Renal cortex interstitium (tissue), 11 donors: ENCODE measurements at regions not wholly inside any gene's neighbourhood (a gene's known extent, or its start where the extent isn't known, plus 50 kb on each side); places are given as distances from the start of the nearest gene placed in this dataset.
A peak's percentile ranks its signal among the peaks of the same experiment; 100 is the strongest.
"Not testable (repeated sequence)": the region's sequence is repeated elsewhere in the genome, so short reads cannot be mapped to it uniquely, and the experiment has no call there.

Experiments used
- DNase-seq, 11 donors: peaks; one replicate each; pipeline ENCODE4 v3.0.0-alpha.2; 2013; ENCODE audit warnings: low read depth in 9 of 11, low spot score in 4 of 11; ENCODE audit errors: extremely low read depth in 1 of 11

DNA sequence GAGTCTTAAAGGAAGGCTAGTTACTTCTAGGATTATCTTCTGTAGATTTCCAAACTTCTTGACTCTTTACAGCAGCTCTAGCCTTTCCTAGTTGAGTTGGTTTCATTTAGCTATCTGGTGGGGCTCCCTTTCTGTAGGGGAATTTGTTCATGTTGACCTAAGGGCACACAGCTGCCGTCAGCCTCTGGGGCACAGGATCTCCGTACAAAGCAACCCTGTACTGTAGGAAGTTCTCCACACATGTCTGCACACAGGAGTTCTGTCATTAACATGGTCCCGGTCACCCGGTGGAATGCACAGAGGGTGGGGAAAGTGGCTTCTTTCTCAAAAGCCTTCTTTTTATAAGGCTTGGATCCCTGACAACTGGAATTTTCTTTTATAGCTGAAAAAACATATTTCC is 88.7 kb upstream of the TNIK start:
- peak in 2 of 11 donors; percentile 8 to 18 for DNase-seq

DNA sequence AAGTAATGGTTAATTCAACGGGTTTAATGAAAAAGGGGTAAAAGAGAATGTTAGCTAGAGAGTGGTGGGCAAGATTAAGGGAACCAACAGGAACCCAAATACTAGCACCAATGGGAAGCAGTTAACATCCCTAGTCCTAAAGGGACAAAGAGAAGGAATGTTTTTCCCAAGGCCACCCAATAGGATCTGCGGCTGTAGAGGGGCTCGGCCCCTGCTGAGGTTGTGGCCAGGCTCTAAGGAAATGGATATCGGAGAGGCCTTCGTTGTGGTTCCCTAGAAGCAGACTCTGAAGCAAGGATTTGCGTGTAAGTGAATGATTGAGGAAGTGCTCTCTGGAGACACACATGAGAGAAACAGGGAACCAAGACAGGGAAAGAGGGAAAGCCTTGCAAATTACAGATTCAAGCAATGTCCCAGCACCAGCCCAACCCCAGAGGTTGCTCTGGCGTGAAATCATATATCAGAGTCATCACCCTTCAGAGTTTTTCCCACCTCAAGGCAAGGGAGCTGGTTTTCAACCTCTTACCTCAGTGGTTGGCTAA is 83.6 kb upstream of the TNIK start:
- DNase-seq = no peak

DNA sequence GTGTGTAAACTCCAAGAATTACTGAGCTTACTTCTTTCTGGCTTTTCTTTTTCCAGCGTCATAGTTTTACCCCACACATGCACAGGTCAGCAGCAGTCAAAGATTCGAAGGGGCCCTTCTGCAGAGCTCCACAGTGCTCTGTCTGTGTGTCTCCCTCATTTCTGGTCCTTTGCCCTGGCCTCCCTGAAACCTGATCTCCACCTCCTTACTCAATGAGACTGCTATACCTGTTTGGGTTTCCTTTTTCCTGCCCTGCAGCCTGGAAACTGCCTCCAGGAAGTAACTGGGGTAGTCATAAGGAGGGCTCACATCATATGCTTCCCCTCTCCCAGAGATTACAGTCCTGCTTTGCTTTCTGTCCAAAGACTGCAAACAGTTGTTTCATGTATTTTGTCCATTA is 82.8 kb upstream of the TNIK start:
- no peak for DNase-seq

DNA sequence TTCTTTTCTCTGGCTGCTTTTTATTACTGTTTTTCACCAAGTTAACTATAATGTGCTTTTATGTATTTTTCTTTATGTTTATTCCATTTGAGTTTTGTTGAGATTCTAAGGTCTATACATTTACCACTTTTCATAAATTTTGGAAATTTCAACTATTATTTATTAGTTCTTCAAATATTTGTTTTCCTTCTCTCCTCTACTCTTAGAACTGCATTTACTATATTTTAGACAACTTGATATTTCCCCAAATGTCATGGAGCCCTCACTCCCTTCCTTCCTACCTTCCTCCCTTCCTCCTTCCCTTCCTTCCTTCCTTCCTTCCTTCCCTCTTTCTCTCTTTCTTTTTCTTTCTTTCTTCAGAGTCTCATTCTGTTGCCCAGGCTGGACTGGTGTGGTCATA is 81.4 kb upstream of the TNIK start:
- DNase-seq = no peak

DNA sequence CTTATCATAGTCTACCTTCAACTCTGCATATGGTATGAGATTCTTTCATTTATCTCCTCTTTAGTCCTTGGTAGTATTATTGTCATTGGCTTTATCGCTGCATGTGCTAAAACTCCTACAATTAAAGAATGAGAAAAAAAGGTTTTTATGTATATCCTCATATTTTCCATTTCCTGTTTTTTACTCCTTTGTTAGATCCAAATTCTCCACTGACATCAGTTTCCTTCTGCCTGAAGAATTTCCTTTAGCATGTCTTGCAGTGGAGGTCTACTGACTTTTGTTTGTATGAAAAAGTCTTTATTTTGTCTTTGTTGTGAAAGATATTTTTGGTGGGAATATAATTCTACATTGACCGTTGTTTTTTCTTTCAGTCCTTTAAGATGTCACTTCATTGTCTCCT is 81.0 kb upstream of the TNIK start:
- no peak for DNase-seq

DNA sequence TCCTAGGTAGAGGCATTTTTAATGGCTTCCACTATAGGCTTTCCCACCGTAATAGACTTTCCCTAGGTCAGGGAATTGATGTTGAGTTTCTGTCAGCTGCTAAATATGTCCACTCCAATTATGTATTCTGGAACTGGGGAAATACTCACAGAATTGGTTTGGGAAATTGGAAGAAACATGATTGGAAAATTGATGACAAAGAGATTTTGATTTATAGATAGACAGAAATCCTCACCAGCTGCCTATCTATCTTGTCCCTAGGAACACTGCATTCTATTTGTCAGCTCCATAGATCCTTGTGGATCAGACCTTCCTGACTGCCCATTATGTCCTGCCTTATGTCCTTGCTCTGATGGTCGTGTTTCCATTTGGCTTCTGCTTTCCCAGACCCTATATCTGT is 75.6 kb upstream of the TNIK start:
- no peak for DNase-seq

DNA sequence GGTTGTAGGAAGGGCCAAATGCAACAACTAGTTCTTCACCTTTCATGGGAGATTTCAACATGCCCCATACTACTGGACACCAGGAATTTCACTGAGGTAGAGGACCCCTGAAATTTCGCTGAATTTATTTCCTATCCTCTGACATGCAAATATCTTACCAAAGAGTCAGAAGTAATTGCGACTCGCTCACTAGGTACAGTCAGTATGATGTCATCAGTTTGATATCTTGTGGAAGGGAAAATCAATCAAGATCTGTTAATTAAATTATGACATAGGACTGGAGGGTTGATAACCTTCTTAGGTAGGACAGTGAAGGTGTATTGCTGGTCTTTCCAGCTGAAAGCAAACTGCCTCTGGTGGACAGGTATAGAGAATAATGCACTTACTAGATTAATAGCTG is 74.9 kb upstream of the TNIK start:
- DNase-seq = no peak

DNA sequence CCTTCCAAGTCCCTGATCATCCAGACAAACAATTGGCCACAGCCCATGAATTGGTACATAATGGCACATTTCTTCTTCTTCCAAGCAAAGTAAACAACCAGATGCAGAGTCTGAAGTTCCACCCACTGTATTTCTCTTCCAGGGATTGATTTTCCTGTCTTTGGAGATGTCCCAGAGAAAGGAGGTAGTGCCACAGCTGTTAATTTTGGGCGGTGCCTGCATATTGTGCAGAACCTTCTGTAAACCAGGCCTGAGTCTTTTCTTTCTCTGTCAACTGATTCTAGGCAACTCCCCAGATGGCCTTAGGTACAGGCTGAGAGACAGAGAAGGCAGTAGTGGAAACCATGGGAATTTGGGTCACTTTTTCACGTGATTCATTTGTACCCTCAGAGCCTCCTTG is 73.5 kb upstream of the TNIK start:
- DNase-seq = no peak

DNA sequence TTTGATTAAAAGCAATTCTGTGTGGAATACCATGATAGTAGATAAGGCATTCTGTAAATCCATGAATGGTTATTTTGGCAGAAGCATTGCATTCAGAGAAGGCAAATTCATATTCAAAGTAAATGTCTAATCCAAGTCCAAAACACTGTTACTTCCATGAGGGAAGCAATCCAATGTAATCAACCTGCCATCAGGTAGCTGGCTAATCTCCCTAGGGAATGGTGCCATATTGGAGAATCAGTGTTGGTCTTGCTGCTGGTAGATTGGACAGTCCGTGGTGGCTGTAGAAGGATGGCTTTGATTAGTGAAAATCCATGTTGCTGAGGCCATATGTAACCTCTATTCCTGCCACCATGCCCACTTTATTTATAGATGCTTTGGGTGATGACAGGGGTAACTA is 72.1 kb upstream of the TNIK start:
- DNase-seq = no peak

DNA sequence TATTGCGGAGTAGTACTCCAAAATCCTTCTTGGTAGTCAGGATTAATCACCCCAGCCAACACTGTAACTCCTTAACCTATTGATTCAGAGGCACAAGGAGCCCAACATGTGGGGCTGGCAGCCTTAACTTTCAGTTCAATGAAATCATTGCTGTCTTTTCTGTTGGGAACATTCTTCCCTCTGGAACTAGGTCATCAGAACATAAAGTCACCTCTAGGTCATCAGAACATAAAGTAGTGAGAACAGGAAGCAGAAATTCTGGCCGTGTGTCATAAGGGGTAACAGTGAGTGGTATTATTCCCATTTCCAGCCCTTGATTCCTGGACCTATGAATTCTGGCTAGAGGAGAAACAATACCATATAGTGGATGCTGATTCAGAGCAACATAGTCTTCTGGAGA is 71.5 kb upstream of the TNIK start:
- DNase-seq = no peak

DNA sequence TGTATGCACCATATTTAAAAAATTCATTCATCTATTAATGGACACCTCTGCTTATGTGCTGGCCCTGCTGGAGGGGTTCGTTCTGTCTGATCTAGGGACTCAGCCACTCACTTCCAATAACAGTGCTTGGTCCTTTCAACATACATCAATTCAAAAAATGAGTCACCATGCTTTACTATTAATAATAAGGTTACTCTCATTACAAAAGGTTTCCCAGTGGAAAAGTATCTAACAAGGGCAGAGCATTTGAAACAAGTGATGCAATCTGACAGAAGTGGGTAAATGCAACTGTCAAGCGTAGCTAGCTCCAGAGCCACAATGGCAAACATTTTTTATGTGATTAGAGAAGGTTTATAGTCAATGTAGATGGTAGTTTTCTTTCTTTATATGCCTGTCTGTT is 67.9 kb upstream of the TNIK start:
- DNase-seq = no peak

DNA sequence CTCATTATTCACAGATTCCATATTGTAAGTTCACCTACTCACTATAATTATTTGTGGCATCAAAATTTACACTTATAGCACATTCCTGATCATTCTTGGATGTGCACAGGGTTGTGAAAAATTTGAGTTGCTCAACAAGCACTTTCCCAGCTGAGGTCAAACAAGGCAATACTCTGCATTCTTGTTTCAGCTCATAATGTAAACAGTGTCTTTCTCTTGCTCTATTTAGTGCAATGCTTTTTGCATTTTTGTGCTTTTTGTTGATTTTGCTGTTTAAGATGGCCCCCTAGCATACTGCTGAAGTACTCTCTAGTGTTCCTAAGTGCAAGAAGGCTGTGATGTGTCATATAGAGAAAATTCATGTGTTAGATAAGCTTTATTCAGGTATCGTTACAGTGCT is 66.7 kb upstream of the TNIK start:
- no peak for DNase-seq

DNA sequence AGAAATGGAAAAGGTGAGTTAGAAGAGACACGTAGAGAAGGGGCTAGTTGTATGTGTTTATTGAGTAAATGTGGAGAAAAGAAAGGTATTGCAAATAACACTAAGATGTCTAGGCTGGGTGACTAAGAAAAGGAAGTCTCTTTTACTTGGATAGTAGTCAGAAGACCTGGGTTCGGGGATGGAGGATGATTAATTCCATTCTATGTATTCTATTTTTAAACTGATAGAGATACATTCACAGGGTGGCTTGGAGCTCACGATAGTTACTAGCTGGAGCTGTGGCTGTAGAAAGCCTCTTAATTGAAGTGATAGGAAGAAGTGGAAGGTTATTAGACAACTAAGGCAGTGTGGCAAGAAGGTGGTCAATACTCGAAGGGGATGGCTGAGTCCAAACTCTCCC is 65.9 kb upstream of the TNIK start:
- DNase-seq = no peak

DNA sequence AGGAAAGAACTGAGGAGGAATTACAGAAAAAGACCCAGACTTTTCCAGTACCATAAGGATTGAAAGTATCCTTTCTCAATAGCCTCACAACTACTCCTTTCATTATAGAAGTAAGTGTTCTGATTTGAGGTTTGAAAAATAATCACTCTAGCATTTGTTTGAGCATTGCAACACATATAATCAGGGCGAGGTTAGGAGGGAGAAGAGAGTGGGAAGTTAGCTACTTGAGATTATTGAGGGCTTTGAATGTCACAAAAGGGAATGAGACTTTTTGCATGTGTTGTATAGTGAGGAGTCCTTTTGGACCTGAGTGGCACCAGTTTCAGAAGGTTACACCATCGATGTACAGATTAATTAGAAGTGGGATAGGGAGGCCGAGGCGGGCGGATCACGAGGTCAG is 65.2 kb upstream of the TNIK start:
- DNase-seq = no peak

DNA sequence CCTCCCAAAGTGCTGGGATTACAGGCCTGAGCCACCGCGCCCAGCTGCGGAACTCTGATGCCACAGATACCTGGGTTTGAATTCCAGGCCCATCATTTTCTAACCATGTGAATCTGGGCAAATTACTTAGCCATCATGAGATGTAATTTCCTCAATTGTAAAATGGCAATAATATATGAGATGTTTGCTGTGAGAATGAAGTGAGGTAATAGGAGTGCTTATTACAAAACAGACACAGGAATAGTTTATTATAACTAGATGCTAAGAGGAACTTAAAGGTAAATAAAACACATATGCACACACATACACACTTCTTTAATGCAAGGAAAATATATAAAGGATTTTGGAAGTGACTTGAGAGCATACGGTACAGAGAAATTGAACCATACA is 64.7 kb upstream of the TNIK start:
- no peak for DNase-seq

DNA sequence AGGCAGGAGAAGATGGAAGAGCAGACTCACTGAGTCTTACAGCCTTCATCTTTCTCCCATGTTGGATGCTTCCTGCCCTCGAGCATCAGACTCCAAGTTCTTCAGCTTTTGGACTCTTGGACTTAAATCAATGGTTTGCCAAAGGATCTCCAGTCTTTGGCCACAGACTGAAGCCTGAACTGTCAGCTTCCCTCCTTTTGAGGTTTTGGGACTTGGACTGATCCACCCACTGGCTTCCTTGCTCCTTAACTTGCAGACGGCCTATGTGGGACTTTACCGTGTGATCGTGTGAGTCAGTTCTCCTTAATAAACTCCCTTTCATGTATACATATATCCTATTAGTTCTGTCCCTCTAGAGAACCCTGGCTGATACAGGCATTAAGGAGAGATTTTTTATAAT is 62.4 kb upstream of the TNIK start:
- no peak for DNase-seq

DNA sequence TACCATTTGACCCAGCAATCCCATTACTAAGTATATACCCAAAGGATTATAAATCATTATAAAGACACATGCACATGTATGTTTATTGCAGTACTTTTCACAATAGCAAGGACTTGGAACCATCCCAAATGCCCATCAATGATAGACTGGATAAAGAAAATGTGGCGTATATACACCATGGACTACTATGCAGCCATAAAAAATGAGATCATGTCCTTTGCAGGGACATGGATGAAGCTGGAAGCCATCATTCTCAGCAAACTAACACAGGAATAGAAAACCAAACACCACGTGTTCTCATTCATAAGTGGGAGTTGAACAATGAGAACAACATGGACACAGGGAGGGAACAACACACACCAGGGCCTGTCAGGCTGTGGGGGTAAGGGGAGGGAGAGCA is 59.2 kb upstream of the TNIK start:
- not testable (repeated sequence) for DNase-seq

DNA sequence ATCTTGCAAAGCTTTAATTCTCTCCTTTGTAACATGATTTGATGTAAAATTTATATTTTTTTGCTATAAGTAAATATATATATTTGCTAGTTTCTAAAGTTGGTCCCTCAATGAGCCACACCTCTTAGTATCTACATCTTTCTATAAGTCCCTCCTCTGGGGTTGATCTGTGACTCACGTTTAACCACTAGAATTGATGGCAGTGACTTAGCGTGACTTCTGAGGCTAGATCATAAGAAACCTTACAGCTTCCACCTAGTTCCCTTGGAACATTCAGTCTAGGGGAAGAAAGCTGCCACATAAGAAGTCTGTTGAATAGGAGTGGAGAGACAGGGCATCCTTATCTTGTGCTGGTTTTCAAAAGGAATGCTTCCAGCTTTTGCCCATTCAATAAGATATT is 56.6 kb upstream of the TNIK start:
- no peak for DNase-seq

DNA sequence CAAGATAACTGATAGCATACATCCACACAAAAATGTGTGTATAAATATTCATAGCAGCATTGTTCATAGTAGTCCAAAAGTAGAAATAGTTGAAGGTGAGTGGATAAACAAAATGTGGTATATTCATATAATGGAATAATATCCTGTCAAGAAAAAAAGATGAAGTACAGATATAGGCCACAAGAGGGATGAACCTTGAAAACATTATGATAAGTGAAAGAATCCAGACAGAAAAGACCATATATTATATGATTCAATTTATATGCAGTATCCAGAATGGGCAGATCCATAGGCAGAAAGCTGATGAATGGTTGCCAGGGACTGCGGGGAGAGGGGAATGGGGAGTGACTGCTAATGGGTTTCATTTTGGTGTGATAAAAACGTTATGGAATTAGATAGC is 54.3 kb upstream of the TNIK start:
- DNase-seq = no peak

DNA sequence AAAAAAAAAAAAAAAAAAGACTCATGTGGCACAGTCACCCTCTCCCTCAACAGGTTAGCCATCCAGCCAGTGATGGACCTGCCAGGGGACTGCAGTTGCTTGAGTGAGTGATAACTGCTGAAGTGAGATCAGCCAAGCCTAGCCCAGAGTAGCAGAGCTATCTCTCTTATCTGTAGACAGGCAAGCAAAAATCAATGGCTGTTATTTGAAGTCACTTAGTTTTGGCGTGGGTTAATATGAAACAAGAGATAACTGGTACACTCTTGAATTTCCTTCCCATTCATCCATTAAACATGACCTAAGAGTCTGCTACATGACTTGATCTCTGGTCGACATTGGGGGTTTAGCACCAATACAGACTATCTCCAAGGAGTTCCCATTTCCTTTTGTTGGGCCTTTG is 51.2 kb upstream of the TNIK start:
- DNase-seq = no peak
